ENCODE measurements at regions not wholly inside any gene's neighbourhood (a gene's known extent, or its start where the extent isn't known, plus 50 kb on each side); places are given as distances from the start of the nearest gene placed in this dataset.

DNA sequence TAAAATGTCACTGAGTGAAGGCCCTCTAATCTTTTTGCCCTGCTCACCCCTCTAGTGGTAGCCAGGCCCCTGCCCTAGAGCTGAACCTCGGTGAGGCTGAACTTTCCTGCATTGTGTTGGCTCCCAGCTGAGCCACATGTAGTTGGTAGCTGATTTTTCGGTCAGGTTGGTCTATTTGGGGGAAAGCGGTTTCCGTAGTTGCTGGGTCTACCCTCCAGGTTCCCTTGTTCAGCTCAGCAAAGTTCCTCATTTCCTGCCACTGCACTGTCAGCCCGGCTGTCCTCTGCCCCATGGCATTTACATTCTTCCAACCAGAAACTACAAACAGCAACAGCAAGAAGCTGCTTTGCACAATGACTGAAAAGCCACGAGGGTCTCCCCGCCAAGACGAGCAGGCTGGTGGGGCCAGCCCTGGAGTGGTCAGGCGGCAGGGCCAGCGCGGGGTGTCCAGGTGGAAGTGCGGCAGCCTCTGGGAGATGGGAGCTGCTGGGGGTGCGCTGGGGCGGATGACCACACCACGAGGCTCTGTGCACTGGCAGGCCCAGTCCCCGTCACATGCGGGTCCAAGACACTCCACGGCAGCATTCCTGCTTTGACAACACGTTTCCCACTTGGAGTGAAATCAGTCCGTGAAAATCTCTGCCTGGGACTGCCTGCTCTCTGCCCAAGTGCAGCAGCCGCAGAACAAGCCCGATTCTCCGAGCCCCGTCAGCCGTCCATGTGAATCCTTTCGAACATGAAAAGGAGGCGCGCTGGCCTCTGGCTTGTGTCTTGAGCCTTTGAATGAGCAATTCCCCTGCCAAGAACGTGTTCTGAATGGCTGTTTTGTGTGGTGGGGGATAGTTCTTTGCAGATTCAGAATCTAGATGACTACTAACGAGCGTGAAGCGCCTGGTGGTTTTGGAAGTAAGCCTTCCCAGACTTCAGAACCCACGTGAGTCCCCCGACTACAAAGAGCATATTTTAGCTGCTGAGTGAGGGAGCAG, 159.4 kb downstream of the ASB1 start:
- Histone ChIP-seq H3K9me3 (no peaks in the 10 kb centered on the region), H3K4me3 (ENCODE audit: low read depth in 2 of 2, low read length in 1 of 2) (no peak overlapping the region), H2AFZ (ENCODE audit: low read depth) (no peak overlapping the region), H3K9me2 (no peaks in the 10 kb centered on the region), H3F3A (replicated peaks; ENCODE audit: insufficient read depth) (no peaks in the 10 kb centered on the region), H3K79me2 (ENCODE audit: insufficient read depth) (no peaks in the 10 kb centered on the region), H3K27me3 (ENCODE audit: insufficient read depth) (no peaks in the 10 kb centered on the region), H3K4me1 (ENCODE audit: control insufficient read depth in 1 of 2, insufficient read depth in 2 of 2, low read depth in 1 of 2, low read length in 1 of 2) (no peaks in the 10 kb centered on the region), H4K20me1 (ENCODE audit: insufficient read depth) (no peaks in the 10 kb centered on the region), H3K27ac (ENCODE audit: low read depth in 2 of 2, low read length in 1 of 2) (no peak overlapping the region), H3K36me3 (replicated peaks in 1 of 2; ENCODE audit: control insufficient read depth in 1 of 2, insufficient read depth in 2 of 2, low read length in 1 of 2) (no peaks in the 10 kb centered on the region), H3K9ac (no peak overlapping the region), H3K4me2 (no peak overlapping the region)
- WGBS (ENCODE audit: low lambda C conversion rate), result 77% methylated on average over 26 of the region's 34 CpGs
- TF ChIP-seq TAF1 (IDR thresholded peaks at IDR 0.05; ENCODE audit: borderline replicate concordance, low read depth, low read length), result no peak
- TF ChIP-seq RXRA (IDR thresholded peaks at IDR 0.05; ENCODE audit: borderline replicate concordance, low read depth), result no peak
- no peak for TF ChIP-seq JUND (IDR thresholded peaks at IDR 0.05)
- TF ChIP-seq ELF1 (IDR thresholded peaks at IDR 0.05), result no peak
- TF ChIP-seq RCOR1 (IDR thresholded peaks at IDR 0.05; ENCODE audit: low read length), result no peak
- TF ChIP-seq FOXM1 (IDR thresholded peaks at IDR 0.05; ENCODE audit: low read depth), result no peak
- TF ChIP-seq GABPA (IDR thresholded peaks at IDR 0.05; ENCODE audit: low read depth), result no peak
- TF ChIP-seq TEAD4 (IDR thresholded peaks at IDR 0.05; ENCODE audit: borderline replicate concordance, insufficient read depth), result no peak
- TF ChIP-seq SMC3 (IDR thresholded peaks at IDR 0.05; ENCODE audit: low read depth, low read length), result no peak
- no peak for TF ChIP-seq MXI1 (IDR thresholded peaks at IDR 0.05; ENCODE audit: low read depth, low read length)
- no peak for TF ChIP-seq FOXJ3 (CRISPR knock-in tag; IDR thresholded peaks at IDR 0.05)
- no peak for TF ChIP-seq YY1 (IDR thresholded peaks at IDR 0.05; ENCODE audit: low read depth)
- no peak for DNase-seq
- ChIA-PET CTCF (interaction anchor here (1.1 kb wide), 1 partner anchor 16 kb away, joined by 3 read pairs; no protein-coding TSS in a partner anchor), POLR2A (no interaction called here)

DNA sequence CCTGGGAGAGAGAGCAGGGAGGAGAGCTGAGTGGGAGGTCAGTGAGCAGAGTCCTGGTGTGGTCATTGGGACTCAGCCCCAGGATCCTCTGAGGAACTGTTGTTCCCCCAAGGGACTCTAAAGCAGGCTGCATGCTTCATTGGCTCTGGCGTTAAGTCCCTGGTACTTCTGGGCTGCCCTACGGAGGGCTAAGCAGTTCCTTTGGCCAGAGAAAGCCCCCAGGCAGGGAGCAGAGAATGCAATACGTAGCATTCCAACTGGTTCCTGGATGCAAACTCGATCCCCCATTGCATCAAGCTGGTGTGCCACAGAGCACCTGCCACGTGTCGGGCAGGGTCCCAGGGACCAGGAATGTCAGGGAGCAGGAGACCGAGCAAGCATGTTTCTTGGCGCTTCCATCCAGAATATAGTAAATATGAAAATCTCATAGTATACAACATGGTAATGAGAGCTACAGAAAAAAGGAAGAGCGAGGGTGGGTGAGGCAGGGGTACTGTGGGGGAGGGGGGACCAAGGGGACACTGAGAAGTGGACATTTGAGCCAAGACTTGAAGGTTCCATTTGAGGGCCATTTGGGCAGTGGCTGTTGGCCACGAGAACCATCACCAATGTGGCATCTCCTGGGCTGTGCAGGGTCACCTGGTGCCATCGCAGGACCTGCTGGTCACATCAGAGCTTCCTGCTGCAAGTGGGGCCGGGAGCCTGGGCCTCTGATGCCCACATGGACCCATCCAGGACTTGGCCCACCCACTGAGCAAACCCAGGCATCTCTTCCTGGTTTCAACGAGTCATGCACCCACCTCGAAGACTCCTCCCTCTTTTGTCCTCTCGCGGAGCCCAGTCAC, 160.4 kb downstream of the ASB1 start:
- no peaks in the 10 kb centered on the region for H3K27me3 ChIP-seq (ENCODE audit: insufficient read depth)
- no peaks in the 10 kb centered on the region for H3F3A ChIP-seq (replicated peaks; ENCODE audit: insufficient read depth)
- no peaks in the 10 kb centered on the region for H3K36me3 ChIP-seq (replicated peaks in 1 of 2; ENCODE audit: control insufficient read depth in 1 of 2, insufficient read depth in 2 of 2, low read length in 1 of 2)
- H3K79me2 ChIP-seq (ENCODE audit: insufficient read depth), result no peaks in the 10 kb centered on the region
- H3K9me2 ChIP-seq, result no peaks in the 10 kb centered on the region
- H3K4me3 ChIP-seq (ENCODE audit: low read depth in 2 of 2, low read length in 1 of 2), result no peak overlapping the region
- no peaks in the 10 kb centered on the region for H4K20me1 ChIP-seq (ENCODE audit: insufficient read depth)
- no peaks in the 10 kb centered on the region for H3K9me3 ChIP-seq
- H3K4me1 ChIP-seq (ENCODE audit: control insufficient read depth in 1 of 2, insufficient read depth in 2 of 2, low read depth in 1 of 2, low read length in 1 of 2), result no peaks in the 10 kb centered on the region
- POLR2A ChIA-PET, result no interaction called here
- H3K9ac ChIP-seq, result no peak overlapping the region
- H3K4me2 ChIP-seq, result no peak overlapping the region
- H2AFZ ChIP-seq (ENCODE audit: low read depth), result no peak overlapping the region
- no peak for TF ChIP-seq RAD21 (IDR thresholded peaks at IDR 0.05; ENCODE audit: low read length)
- TF ChIP-seq, protein P1, sequence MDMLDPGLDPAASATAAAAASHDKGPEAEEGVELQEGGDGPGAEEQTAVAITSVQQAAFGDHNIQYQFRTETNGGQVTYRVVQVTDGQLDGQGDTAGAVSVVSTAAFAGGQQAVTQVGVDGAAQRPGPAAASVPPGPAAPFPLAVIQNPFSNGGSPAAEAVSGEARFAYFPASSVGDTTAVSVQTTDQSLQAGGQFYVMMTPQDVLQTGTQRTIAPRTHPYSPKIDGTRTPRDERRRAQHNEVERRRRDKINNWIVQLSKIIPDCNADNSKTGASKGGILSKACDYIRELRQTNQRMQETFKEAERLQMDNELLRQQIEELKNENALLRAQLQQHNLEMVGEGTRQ (IDR thresholded peaks at IDR 0.05; ENCODE audit: borderline replicate concordance, low read depth, low read length), result no peak
- no peak overlapping the region for H3K27ac ChIP-seq (ENCODE audit: low read depth in 2 of 2, low read length in 1 of 2)
- no peak for DNase-seq
- WGBS (ENCODE audit: low lambda C conversion rate), result 62% methylated on average over 15 of the region's 16 CpGs
- CTCF ChIA-PET, result no interaction called here

Data from SK-N-SH (cell line).